ENCODE measurements at regions not wholly inside any gene's neighbourhood (a gene's known extent, or its start where the extent isn't known, plus 50 kb on each side); places are given as distances from the start of the nearest gene placed in this dataset.

- Histone ChIP-seq H3K9me2 (ENCODE audit: insufficient read depth) (no peaks in the 10 kb centered on the region), H3K27me3 (ENCODE audit: insufficient read depth, low read length) (peaks cover 33% of the 10 kb centered on the region; the same call in 1 of the 2 replicates), H3K9ac (ENCODE audit: low read length) (no peak overlapping the region), H3K36me3 (ENCODE audit: control insufficient read depth in 1 of 2, insufficient read depth in 2 of 2, low read length in 2 of 2) (no peaks in the 10 kb centered on the region), H3K4me1 (ENCODE audit: control insufficient read depth in 1 of 2, insufficient read depth in 2 of 2, low read length in 2 of 2) (no peaks in the 10 kb centered on the region), H3K4me3 (replicated peaks in 1 of 2; ENCODE audit: low read depth in 1 of 2, low read length in 2 of 2) (no peak overlapping the region), H4K20me1 (ENCODE audit: insufficient read depth) (no peaks in the 10 kb centered on the region), H3K9me3 (ENCODE audit: control insufficient read depth in 1 of 2, insufficient read depth in 1 of 2, low read depth in 1 of 2, low read length in 2 of 2) (no peaks in the 10 kb centered on the region), H3K27ac (ENCODE audit: low read depth, low read length) (no peak overlapping the region), H3K4me2 (ENCODE audit: low read length) (no peak overlapping the region), H3K79me2 (ENCODE audit: insufficient read depth, low read length) (no peaks in the 10 kb centered on the region), H2AFZ (ENCODE audit: low read depth, low read length, poor library complexity, severe bottlenecking) (no peak overlapping the region)
- POLR2A ChIA-PET: no interaction called here
- ATAC-seq (peak; percentile 38; the same call in 1 of the 2 replicates), DNase-seq (ENCODE audit: low read depth, low spot score) (peak; percentile 29)
- RAD21 ChIA-PET (ENCODE audit: low non-redundant PET in 1 of 2, low total read pairs in 2 of 2, uncharacterized antibody in 2 of 2, unreplicated experiment in 2 of 2): no interaction called here
- CTCF ChIA-PET: no interaction called here
- TF ChIP-seq SIN3A (IDR thresholded peaks at IDR 0.05; ENCODE audit: low read depth) (no peak), POLR2A (IDR thresholded peaks at IDR 0.05; ENCODE audit: borderline replicate concordance, extremely low read depth, insufficient read depth, insufficient read length) (peak; percentile 19)
- intact Hi-C loops (cut with micrococcal nuclease): no loop called here
- BruUV-seq (replicated peaks): no TSS peak
These were observed 142.8 kb downstream of the NSG2 start for GRCh38 chr5:174188295-174188694.

GRCh38 chr5:174189654-174190541 is 144.4 kb downstream of the NSG2 start:
- intact Hi-C loops (cut with micrococcal nuclease): no loop called here
- Histone ChIP-seq H3K9ac (ENCODE audit: low read length) (no peak overlapping the region), H3K79me2 (ENCODE audit: insufficient read depth, low read length) (no peaks in the 10 kb centered on the region), H3K4me2 (ENCODE audit: low read length) (no peak overlapping the region), H2AFZ (ENCODE audit: low read depth, low read length, poor library complexity, severe bottlenecking) (no peak overlapping the region), H3K36me3 (ENCODE audit: control insufficient read depth in 1 of 2, insufficient read depth in 2 of 2, low read length in 2 of 2) (no peaks in the 10 kb centered on the region), H3K4me1 (ENCODE audit: control insufficient read depth in 1 of 2, insufficient read depth in 2 of 2, low read length in 2 of 2) (no peaks in the 10 kb centered on the region), H3K27ac (ENCODE audit: low read depth, low read length) (no peak overlapping the region), H3K27me3 (ENCODE audit: insufficient read depth, low read length) (peaks cover 39% of the 10 kb centered on the region; the same call in 1 of the 2 replicates), H3K9me2 (ENCODE audit: insufficient read depth) (no peaks in the 10 kb centered on the region), H4K20me1 (ENCODE audit: insufficient read depth) (no peaks in the 10 kb centered on the region), H3K4me3 (replicated peaks in 1 of 2; ENCODE audit: low read depth in 1 of 2, low read length in 2 of 2) (no peak overlapping the region), H3K9me3 (ENCODE audit: control insufficient read depth in 1 of 2, insufficient read depth in 1 of 2, low read depth in 1 of 2, low read length in 2 of 2) (no peaks in the 10 kb centered on the region)
- no TSS peak for BruUV-seq (replicated peaks)
- DNase-seq (ENCODE audit: low read depth, low spot score) (no peak), ATAC-seq (no peak)
- RAD21 ChIA-PET (ENCODE audit: low non-redundant PET in 1 of 2, low total read pairs in 2 of 2, uncharacterized antibody in 2 of 2, unreplicated experiment in 2 of 2): no interaction called here
- TF ChIP-seq ZNF274 (IDR thresholded peaks at IDR 0.05; ENCODE audit: low read depth, low read length): no peak
- CTCF ChIA-PET: no interaction called here
- POLR2A ChIA-PET: no interaction called here

All from HCT116 (cell line).